CD4-positive, alpha-beta T cell (primary cell): ENCODE measurements at regions not wholly inside any gene's neighbourhood (a gene's known extent, or its start where the extent isn't known, plus 50 kb on each side); places are given as distances from the start of the nearest gene placed in this dataset.

Experiments
- ATAC-seq: fragments of 200-7000 bp; cut with Tn5 transposase; one replicate; pipeline ENCODE4 v1.10.0; 2022; ENCODE audit warnings: mild to moderate bottlenecking; ENCODE audit not compliant: poor library complexity
- CTCF ChIA-PET: fragments of 350-600 bp; sonication (Branson Sonifier 250); formaldehyde crosslinking; loops from one replicate; lab custom pipeline; 2021; ENCODE audit warnings: antibody characterized with exemption, inconsistent platforms; lab: Charles Lee
- POLR2A ChIA-PET: fragments of 350-600 bp; sonication (Branson Sonifier 250); formaldehyde crosslinking; loops from one replicate; lab custom pipeline; 2021; ENCODE audit warnings: antibody characterized with exemption, inconsistent platforms; lab: Charles Lee
- DNase-seq, 14 experiments: peaks; one replicate each; pipeline ENCODE4 v3.0.0-alpha.2; 2013 to 2020; ENCODE audit warnings: mixed read lengths in 2 of 14
- H3K27ac ChIP-seq, 2 donors: one replicate each; pipeline versions ENCODE4 v1.5.1 to v1.7.0; 2013; ENCODE audit warnings: low read length in 2 of 2, low read depth in 1 of 2, mild to moderate bottlenecking in 1 of 2
- H3K27me3 ChIP-seq, 2 experiments: 1 replicate in 1 of 2; 2 replicates in 1 of 2; pipeline versions ENCODE4 v1.6.1 to v1.7.0; 2013; ENCODE audit warnings: low read length in 2 of 2, control low read depth in 1 of 2, mild to moderate bottlenecking in 1 of 2, moderate library complexity in 1 of 2; ENCODE audit not compliant: insufficient read depth in 2 of 2, control insufficient read depth in 1 of 2
- H3K36me3 ChIP-seq: one replicate; pipeline ENCODE4 v1.6.1; 2013; ENCODE audit warnings: low read length, control low read depth; ENCODE audit not compliant: insufficient read depth
- H3K4me1 ChIP-seq: one replicate; pipeline ENCODE4 v1.6.1; 2013; ENCODE audit warnings: low read length, control low read depth; ENCODE audit not compliant: insufficient read depth
- H3K4me3 ChIP-seq: one replicate; pipeline ENCODE4 v1.5.1; 2013; ENCODE audit warnings: mild to moderate bottlenecking, low read length, moderate library complexity
- H3K9me3 ChIP-seq, 2 experiments: 1 replicate in 1 of 2; 2 replicates in 1 of 2; pipeline versions ENCODE4 v1.6.1 to v1.7.0; 2013; ENCODE audit warnings: low read length in 2 of 2, mild to moderate bottlenecking in 2 of 2, control low read depth in 1 of 2, moderate library complexity in 1 of 2; ENCODE audit not compliant: control insufficient read depth in 1 of 2, insufficient read depth in 1 of 2
- H3K27ac Mint-ChIP-seq: one replicate; pipeline ENCODE4 v1.8.0; 2020; ENCODE audit warnings: mixed read lengths
- H3K27me3 Mint-ChIP-seq: one replicate; pipeline ENCODE4 v1.8.0; 2021; ENCODE audit warnings: mixed read lengths
- H3K36me3 Mint-ChIP-seq: one replicate; pipeline ENCODE4 v1.8.0; 2021; ENCODE audit warnings: low read depth, mixed read lengths
- H3K4me1 Mint-ChIP-seq: one replicate; pipeline ENCODE4 v1.8.0; 2021; ENCODE audit warnings: low read depth, mixed read lengths
- H3K4me3 Mint-ChIP-seq: one replicate; pipeline ENCODE4 v1.8.0; 2020; ENCODE audit warnings: mild to moderate bottlenecking, mixed read lengths
- H3K9me3 Mint-ChIP-seq: one replicate; pipeline ENCODE4 v1.8.0; 2020; ENCODE audit warnings: mixed read lengths
- CTCF ChIP-seq: fragments of 200-600 bp; IDR thresholded peaks from one replicate; pipeline ENCODE4 v1.8.0; 2022; ENCODE audit warnings: antibody characterized with exemption, mild to moderate bottlenecking
- intact Hi-C, 2 experiments: fragments of 100-400 bp; cut with DNase I in 1 of 2; cut with micrococcal nuclease in 1 of 2; formaldehyde crosslinking; loops; one replicate each; pipeline versions ENCODE4 v1.15.1 to v1.9.0; 2023 to 2025; cut with DNase I, micrococcal nuclease

- Mint-ChIP-seq H3K27me3 (no peaks in the 10 kb centered on the region), H3K4me1 (no peaks in the 10 kb centered on the region), H3K4me3 (no peak overlapping the region), H3K9me3 (no peaks in the 10 kb centered on the region), H3K36me3 (no peaks in the 10 kb centered on the region), H3K27ac (no peak overlapping the region)
- Histone ChIP-seq H3K36me3 (no peaks in the 10 kb centered on the region), H3K27me3 (no peaks in the 10 kb centered on the region), H3K27ac (no peak overlapping the region), H3K4me1 (no peaks in the 10 kb centered on the region), H3K9me3 (no peaks in the 10 kb centered on the region), H3K4me3 (no peak overlapping the region)
- no peak for TF ChIP-seq CTCF
- intact Hi-C loops = no loop called here
- ChIA-PET CTCF (no interaction called here), POLR2A (no interaction called here)
- DNase-seq (no peak), ATAC-seq (no peak)
Measured at GRCh38 chr4:159766241-159766640, 663.4 kb downstream of the RAPGEF2 start.

- no peaks in the 10 kb centered on the region for H3K36me3 Mint-ChIP-seq
- no peak for TF ChIP-seq CTCF
- Histone ChIP-seq H3K4me1 (no peaks in the 10 kb centered on the region), H3K36me3 (no peaks in the 10 kb centered on the region), H3K27ac (no peak overlapping the region), H3K4me3 (no peak overlapping the region), H3K27me3 (no peaks in the 10 kb centered on the region), H3K9me3 (no peaks in the 10 kb centered on the region)
- H3K4me3 Mint-ChIP-seq = no peak overlapping the region
- POLR2A ChIA-PET = no interaction called here
- H3K4me1 Mint-ChIP-seq = no peaks in the 10 kb centered on the region
- H3K27ac Mint-ChIP-seq = no peak overlapping the region
- intact Hi-C loops = no loop called here
- CTCF ChIA-PET = no interaction called here
- H3K27me3 Mint-ChIP-seq = no peaks in the 10 kb centered on the region
- no peak for DNase-seq
- ATAC-seq = no peak
- H3K9me3 Mint-ChIP-seq = no peaks in the 10 kb centered on the region
Measured at GRCh38 chr4:159767406-159767805, 664.5 kb downstream of the RAPGEF2 start.

DNA sequence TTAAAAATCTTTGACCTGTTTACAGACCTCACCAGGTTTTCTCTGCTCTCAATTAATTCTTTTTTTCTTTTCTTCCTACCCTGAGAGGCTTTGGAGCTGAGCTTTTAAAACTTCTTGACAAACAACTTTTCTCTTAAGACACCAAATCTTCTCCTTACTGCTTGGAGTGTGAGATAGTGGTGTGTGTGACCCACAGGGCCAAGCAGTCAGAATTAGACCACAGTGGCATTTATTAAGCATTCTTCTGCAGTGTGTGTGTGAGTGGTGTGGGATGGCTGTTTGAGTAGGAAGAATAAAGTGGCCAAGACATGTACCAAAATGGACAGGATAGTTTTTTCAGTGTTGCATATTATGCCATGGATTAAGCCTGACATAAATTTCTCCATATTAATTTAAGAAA, 665.1 kb downstream of the RAPGEF2 start:
- Mint-ChIP-seq H3K27me3 (no peaks in the 10 kb centered on the region), H3K27ac (no peak overlapping the region), H3K9me3 (no peaks in the 10 kb centered on the region), H3K4me3 (no peak overlapping the region), H3K36me3 (no peaks in the 10 kb centered on the region), H3K4me1 (no peaks in the 10 kb centered on the region)
- no peak for TF ChIP-seq CTCF
- Histone ChIP-seq H3K27me3 (no peaks in the 10 kb centered on the region), H3K4me3 (no peak overlapping the region), H3K36me3 (no peaks in the 10 kb centered on the region), H3K27ac (no peak overlapping the region), H3K9me3 (no peaks in the 10 kb centered on the region), H3K4me1 (no peaks in the 10 kb centered on the region)
- ChIA-PET CTCF (no interaction called here), POLR2A (no interaction called here)
- ATAC-seq (no peak), DNase-seq (no peak)
- intact Hi-C loops = no loop called here
